Uterus (tissue), 2 donors: ENCODE measurements at regions not wholly inside any gene's neighbourhood (a gene's known extent, or its start where the extent isn't known, plus 50 kb on each side); places are given as distances from the start of the nearest gene placed in this dataset.

ENCODE experiments used
- POLR2A ChIP-seq, 2 donors: fragments of 450-650 bp; IDR thresholded peaks; one replicate each; pipeline ENCODE4 v1.6.1; 2016; ENCODE audit warnings: antibody characterized with exemption in 2 of 2, mild to moderate bottlenecking in 1 of 2, moderate library complexity in 1 of 2
- TF ChIP-seq, protein P1 (sequence below), 4 experiments: fragments of 200-600 bp in 2 of 4; fragments of 450-650 bp in 2 of 4; sonication (generic) in 2 of 4; IDR thresholded peaks; one replicate each; pipeline ENCODE4 v1.5.1; 2016 to 2019; ENCODE audit warnings: antibody characterized with exemption in 4 of 4, mild to moderate bottlenecking in 2 of 4, moderate library complexity in 1 of 4

DNA sequence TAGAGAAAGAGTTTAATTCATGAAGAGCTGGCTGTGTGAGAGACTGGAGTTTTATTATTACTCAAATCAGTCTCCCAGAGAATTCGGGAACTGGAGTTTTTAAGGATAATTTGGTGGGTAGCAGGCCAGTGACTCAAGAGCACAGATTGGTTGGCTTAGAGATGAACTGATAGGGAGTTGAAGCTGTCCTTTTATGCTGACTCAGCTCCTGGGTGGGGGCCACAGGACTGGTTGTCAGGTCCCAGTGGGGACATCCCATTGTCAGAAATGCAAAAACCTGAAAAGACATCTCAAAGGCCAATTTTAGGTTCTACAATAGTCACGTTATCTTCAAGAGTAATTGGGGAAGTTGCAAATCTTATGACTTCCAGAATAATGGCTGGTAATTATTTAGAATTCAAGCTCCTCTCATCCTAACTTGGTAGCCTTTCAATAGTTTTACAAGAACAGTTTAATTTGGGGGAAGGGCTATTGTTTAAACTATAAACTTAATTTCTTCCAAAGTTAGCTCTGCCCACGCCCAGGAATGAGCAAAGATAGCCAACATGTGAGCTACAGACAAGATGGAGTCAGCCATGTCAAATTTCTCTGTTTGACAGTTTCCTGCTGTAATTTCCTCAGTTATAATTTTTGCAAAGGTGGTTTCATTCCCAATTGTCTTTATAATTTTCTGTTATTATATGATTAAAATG is 149.4 kb upstream of the SLC39A10 start:
- TF ChIP-seq, protein P1, sequence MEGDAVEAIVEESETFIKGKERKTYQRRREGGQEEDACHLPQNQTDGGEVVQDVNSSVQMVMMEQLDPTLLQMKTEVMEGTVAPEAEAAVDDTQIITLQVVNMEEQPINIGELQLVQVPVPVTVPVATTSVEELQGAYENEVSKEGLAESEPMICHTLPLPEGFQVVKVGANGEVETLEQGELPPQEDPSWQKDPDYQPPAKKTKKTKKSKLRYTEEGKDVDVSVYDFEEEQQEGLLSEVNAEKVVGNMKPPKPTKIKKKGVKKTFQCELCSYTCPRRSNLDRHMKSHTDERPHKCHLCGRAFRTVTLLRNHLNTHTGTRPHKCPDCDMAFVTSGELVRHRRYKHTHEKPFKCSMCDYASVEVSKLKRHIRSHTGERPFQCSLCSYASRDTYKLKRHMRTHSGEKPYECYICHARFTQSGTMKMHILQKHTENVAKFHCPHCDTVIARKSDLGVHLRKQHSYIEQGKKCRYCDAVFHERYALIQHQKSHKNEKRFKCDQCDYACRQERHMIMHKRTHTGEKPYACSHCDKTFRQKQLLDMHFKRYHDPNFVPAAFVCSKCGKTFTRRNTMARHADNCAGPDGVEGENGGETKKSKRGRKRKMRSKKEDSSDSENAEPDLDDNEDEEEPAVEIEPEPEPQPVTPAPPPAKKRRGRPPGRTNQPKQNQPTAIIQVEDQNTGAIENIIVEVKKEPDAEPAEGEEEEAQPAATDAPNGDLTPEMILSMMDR (IDR thresholded peaks at IDR 0.05), result no peak
- TF ChIP-seq POLR2A (IDR thresholded peaks at IDR 0.05), result no peak
